Stimulated activated CD4-positive, alpha-beta T cell treated with anti-CD3 and anti-CD28 coated beads, Interleukin-1b, Interleukin-23, amount 100 ng/mL, for 48 hours (primary cell): ENCODE measurements at regions not wholly inside any gene's neighbourhood (a gene's known extent, or its start where the extent isn't known, plus 50 kb on each side); places are given as distances from the start of the nearest gene placed in this dataset.
A peak's percentile ranks its signal among the peaks of the same experiment; 100 is the strongest.
"Not testable (repeated sequence)": the region's sequence is repeated elsewhere in the genome, so short reads cannot be mapped to it uniquely, and the experiment has no call there.

Source experiments
- DNase-seq: peaks from one replicate; pipeline ENCODE4 v3.0.0-alpha.2; 2020

DNA sequence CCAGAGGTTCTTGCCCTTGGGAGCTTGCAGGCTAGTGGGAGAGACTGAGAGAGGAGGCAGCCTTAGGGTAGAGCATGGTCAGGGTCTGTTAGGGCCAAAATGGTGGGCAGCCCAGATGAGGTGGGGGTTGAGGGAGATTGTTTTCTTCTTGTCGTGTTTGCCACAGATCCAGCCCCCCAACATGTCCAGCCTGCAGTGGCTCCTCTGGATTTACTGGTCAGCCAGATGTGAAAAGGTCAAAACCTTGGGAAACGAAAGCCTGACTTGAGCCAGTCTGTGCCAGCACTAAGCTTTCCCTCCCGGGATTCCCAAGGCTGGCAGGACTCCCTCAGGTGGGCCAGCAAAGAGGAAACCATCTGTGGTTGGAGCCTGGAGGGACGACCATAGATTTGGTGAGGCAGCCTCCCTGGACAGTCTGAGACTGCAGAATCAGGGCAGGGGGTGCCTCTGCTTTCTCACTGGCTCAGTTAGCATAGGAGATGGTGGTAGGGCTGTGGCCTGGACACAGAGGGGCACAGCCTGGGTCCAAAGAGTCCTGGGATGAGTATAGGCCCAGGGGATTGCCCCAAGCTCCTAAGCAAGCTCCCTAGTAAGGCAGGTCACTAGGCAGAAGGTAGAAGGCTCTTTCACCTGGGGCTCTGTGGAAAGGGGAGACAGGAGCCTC, 51.2 kb upstream of the PRR23C start:
- no peak for DNase-seq

DNA sequence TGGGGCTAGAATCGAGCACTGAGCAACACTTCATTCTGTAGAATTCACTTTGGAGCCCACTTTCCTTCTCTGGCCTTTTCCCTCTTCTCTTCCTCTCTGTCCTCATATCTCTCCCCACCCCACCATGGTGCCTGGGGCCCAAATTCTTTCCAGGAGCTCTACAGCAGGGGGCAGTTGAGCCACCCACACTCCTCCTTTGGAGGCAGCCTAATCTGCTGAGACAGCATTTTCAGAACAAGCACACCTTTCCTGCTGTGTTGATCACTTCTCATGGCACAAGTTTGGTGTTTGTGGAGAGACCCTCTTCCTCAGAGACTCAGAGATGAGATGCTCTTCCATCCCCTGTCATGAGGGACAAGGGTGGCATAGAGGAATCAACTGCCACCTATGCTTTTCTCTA, 52.0 kb upstream of the PRR23C start:
- DNase-seq, result no peak

DNA sequence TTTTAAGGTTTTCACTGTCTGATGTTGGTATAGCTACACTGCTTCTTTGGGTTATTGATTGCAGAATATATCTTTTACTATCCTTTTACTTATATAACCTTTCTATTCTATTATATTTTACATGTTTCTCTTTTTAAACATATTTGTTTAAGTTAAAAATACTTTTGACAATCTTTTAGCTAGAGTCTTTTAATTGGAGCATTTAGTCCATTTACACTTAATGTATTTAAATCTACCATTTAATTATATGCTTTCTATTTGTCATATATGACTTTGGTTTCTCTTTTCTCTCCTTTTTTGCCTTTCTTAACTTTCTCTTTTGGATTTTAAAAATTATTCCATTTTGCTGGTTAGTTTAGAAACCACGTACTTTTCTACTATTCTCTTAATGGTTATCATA, 53.7 kb upstream of the PRR23C start:
- no peak for DNase-seq

DNA sequence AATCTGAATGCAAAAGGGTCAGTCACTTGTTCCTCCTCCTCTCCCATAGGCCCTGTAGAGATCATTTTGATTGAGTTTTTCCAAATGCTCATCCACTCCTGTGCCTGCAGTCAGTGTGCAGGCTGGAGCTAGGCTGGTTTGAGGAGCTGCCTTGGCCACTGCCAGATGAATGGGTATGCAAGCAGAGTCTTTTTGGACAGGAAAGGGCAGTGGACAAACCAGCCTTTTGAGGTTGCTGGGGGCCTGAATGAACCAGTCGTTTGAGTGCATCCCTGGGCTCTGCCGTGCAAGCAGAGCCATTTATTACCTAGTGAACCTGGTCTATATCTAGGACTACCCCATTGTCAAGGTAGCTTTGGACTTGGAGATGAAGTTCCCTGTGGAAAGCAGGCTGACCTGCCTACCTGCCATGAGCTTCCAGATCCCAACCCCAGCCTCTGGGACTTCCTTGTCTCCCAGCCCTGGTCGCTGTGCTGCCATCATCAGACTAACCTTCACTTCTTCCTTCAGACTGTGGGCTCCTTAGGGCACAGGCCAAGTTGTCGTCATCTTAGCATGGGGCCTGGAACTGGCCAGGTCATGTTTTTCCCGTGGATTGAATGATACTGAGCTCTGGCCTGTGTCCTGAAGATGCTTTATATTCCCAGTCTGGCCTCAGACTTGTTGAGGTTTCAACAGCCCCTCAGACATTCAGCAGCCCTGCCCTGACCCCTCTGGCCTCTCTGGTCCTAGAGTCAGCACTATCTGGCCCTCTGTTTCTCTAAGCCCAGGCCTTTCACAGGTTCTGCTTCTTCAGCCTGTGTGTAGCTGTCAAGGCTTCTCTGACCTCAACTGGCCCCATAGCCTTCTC, 55.5 kb upstream of the PRR23C start:
- no peak for DNase-seq

DNA sequence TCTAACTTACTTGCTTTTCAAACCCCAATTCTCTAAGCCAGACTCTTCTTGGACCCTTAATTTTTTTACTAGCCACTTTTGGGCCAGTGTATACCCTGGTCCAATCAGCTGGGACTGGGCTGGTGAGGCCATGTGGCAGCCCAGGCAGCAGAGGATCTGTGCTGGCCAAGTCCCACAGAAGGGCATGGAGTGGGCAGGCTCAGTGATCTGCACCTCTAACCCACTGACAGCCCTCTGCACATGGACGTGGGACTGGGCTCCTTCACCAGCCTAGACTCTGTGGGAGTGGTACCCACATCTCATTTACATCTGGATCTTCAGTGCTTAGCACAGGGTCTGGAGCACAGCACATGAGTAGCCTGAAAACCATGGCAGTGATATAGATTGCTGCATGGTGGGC, 56.1 kb upstream of the PRR23C start:
- DNase-seq, result no peak

DNA sequence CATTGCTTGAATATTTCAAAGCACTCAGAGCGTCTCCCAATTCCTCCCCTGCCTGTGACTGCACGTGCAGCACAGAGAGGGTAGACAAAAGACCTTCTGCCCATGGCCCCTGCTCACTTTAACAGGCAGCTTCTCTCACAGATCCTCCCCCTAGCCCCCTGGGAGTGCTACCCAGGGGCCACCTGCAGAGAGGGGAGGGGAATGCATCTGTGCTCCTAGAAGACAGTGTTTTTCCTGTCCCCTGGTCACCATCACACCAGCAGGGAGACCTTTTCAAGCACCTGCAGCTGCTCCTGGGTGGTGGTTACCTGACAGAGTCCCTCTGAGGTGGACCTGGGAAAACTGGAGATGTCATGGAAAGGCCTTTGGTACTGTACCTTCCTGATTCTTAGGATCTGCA, 56.7 kb upstream of the PRR23C start:
- DNase-seq, result no peak

DNA sequence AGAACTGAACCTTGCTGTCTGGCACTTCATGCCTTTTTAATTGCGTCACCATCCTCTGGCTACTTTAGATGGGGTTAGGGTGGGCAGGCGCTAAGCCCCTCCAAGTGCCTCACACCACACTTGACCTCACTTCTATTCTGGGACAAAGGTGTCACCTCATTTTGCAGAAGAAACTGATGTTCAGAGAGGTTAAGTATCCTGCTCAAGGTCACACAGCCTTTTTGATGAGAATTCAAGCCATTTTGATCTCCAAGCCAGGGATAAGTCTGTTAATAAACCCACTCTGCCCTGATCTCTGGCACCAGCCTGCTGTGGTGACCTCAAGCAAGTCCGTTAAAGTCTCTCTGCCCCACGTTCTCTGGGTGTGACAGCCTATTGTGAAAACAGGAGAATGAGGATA, 58.8 kb upstream of the PRR23C start:
- no peak for DNase-seq

DNA sequence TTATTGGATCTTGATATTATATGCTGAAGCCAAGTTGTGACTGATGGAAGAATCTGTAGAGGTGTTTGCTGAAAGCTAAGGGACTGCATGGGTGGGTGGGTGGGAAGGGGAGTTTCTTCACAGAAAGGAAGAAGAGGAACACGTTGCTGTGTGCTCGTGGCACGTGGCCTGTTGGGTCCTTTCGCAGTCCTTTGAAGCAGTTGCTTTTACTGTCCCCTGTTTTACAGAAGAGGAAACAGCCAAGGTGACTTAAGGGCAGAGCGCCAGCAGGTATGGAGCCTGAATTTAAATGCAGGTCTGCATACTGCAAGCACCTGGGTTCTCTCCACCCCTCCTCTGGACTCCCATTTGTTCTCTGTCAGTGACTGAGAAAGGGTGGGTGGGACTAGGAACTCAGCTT, 59.4 kb upstream of the PRR23C start:
- no peak for DNase-seq

DNA sequence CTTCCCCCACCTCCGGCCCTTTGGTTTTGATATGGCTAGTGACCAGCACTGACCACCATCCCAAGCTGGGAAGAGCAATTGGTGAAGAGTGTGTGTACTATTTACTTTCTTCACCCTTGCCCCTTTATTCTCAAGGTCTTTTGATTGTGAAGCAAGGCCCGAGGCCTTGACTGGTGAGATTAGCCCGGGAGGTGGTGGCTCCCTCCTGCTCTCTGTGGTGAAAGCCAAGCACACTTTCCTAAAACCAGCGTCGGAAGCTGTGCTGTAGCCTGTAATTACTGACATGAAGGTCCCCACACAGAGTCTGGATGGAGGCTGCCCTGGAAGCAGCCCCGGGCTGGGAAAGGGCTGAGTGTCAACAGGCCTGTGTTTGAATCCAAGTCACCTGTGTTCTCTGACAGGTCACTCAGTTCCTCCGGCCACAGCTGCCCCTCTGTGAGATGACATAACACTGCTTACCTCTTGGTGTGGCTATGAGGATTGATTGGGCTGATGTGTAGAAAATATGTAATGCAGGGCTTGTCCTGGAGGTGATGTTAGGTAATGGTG, 60.5 kb upstream of the PRR23C start:
- DNase-seq, result no peak

DNA sequence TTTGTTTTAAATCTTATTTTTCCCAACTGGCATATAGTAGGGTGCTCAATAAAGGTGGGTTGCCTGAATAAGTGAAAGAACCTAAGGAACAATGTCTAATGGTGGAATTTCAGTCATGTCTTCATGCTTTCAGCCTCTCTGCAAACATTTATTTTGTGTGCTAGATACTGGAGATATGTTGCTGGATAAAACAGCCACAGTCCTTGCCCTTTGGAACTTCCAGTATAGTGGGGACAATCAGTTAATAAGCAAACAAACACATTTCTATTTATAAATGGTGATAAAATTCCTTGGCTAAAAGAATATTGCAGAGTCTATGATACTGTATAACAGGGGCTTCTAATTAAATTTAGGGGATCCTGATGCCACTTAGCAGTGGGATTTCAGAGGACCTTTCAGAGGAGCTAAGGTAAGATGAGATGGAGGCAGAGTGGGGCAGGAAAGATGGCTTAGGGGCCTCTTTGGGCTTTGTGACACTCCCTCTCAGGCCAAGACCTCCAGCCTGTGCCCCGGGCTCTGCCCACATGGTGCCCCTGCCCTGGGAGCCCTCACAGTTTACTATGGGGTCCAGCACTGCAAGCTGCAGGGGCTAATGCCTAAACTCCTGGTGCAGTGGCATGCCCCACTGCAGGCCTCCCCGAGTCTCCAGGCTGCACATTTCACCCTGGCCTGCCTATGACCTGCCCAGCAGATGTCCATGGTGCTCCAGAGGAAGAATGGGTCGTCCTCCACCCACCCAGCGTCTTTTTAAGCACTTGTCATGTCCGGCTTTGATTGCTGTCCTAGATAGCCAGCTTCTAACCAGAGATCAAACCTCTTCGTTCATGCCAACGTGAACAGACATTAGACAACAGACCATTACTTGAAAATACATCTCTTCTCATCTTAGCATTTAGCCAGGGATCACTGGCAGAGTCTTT, 61.6 kb upstream of the PRR23C start:
- DNase-seq, result no peak

DNA sequence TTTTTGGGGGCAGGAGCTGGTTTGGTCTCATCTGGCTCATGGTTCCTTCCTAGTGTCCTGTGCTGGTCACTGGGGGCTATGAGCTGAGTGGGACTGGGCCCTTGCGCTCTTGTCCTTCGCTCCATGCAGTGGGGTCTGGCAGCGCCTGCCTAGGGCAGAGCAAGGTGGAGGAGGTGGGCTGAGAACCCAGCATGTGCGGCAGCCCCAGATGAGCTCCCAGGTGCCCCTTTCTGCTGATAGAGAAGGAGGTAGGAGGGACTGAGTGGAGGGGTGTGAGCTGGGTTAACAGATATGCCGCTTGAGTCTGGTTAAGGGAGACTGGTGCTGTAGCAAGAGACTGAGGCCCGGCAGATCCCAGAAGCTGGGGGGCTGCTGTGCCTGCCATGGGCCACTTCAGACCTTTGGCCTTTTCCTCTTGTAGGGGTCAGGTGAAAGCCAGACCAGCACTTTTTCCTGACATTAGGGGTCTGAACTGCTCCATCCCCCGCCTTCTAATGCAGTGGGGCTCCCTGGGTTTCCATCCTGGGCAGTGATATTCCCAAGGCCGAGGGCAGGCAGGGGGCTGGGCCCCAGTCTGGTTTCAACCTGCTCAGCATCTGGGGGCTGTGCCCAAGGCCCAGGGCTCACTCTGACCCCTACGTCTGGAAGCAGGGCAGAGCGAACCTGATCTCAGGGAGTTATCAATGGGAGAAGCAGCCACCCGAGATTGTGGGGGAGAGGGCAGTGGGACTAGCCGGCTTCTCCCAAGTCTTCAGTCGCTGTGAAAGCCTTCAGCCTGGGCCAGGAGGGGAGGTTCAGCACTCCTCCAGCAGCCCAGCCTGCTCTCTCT, 62.9 kb upstream of the PRR23C start:
- no peak for DNase-seq

DNA sequence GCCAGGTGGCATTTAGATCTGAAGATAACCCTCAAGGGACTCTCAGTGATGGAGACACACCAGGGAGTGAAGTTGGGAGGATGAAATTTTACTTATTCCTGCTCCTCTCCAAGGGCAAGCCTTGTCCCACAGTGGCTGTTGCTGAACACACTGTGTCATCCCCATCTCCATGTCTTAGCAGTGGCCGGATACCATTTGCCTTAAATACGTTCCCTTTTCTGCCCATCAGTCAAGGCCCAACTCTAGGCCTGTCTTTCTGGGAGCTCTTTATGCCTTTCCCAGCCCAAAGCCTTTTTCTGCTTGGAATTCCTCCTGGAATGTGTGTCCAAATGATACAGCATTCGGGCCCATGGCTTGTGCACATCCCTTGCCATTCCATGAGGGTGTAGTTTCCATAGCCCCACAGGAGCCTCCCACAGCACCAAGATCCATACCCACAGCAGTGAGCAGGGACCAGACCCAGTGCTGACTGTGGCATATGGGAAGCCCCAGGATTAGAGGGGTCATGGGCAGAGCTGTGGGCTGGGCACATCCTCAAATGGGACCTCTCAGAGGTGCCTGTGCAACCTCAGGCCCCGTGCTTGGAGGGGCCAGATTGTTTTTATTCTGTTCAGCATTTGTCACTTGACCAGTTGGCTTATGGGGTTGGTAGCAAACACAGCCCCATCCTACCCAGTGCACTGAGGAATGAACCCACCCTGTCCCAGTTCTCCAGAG, 63.7 kb upstream of the PRR23C start:
- DNase-seq, result no peak

DNA sequence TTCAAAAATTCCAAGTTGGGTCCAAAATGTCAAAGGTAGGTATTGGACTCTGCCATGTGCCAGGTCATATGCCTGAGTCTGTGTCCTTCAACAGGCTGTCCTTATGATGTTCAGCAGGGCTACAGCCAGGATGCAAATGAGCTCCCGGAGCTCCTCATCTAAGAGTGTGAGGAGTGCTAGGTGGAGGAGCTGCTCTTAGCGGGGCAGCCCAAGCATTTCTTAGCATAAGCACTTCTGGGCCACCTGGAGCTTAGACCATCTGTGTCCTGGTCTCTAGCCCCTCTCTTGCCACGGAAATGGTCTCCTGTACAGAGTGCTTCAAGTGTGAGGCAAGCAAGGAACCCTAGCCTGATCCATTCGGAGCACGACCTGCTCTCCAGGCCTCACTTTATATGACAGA, 64.6 kb upstream of the PRR23C start:
- DNase-seq, result no peak

DNA sequence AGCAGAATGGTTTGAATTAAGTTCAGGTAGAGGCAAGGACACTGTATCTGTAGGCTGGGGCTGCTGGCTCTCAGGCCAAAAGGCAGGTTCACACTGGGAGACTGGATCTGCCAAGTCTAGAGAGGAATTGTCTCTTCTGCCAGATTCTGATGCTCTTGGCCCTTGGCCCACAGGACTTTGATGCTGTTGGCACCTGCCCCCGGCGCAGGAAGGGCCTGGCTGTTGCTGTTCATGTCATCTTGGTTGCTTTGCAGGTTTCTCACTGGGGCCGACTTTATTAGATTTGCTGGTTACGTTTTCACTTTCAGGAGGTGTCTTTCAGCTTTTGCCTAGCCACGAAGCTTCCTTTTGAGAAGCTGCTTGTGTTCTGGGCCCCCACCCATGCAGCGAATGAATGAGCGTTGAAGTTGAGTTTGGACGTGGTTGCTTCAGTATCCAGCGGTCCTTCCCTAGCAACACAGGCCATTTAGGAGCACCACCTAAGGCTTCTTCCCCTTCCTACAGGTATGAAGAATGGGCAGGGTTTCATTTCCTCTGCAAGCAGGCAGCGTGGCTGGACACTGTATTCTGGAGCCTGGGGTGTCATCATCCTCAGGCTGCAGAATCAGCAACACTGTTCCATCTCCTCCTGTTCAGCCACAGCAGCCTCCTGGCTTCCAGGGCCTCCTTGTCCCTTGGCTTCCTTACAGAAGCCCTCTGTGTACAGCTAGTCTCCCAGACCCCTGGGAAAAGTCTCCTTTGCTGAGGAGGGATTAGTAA, 65.6 kb upstream of the PRR23C start:
- DNase-seq, result no peak

DNA sequence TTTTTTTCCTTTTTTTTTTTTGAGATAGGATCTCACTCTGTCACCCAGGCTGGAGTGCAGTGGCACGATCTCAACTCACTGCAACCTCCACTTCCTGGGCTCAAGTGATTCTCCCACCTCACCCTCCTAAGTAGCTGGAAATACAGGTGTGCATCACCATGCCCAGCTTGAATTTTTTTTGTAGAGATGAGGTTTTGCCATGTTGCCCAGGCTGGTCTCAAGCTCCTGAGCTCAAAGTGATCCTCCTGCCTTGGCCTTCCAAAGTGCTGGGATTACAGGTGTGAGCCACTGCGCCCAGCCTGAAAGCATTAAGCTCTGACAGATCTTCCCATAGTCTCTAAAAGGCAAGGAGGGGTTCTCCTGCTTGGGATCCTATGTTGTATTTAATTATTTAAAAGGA, 66.2 kb upstream of the PRR23C start:
- DNase-seq, result not testable (repeated sequence)

DNA sequence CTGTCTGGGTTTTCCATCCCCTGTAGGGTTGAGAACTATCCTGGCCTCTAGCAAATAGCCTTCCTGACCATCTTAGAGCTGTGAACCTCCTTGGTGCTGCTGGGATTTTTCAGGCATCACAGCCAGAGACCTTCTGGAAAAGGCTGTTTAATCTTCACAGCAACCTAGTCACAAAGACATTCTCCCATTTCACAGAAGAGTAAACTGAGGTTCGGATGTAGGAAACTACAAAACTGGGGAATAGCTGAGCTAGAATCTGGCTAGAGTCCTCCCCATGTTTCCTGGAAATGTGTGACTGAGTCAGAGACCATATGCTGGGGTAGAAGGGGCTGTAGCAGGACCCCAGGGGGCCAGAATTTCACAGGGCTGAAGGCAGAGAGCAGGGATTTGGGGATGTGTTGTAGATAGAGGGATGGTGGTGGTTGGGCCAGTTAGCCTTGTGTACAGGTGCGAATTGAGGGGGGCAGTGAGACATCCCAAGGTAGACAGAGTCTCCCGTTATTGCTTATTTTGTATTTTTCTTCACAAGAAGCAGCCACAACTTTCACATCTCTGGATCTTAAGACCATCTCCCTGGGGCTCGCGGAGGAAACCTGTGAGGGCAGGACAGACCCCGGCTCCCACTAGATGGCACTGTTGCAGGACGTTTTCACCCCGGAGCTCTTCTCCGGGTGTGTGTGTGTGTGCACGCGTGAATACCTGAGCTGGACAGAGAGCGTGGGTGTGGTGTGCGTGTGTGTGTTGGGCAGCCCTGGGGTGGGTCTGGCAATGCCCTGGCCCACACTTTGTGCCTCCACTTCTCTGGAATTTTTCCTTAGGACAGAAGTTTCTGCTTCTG, 66.9 kb upstream of the PRR23C start:
- DNase-seq, result peak; percentile 50

DNA sequence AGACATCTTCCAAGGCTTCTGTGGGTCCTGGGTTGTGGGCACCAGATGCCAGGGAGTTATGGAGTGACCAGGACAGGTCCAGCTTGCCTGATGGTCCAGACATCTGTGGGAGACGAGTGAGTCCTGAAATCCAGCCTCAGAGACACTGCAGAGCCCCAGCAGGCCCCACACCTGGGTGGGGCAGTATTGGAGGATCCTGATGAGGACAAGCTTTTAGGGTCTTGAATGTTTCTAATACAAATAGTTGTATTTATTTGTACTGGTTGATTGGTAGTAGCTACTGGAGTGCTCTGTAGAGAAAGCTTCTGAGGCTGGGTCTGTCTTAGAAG, 67.5 kb upstream of the PRR23C start:
- DNase-seq, result no peak

DNA sequence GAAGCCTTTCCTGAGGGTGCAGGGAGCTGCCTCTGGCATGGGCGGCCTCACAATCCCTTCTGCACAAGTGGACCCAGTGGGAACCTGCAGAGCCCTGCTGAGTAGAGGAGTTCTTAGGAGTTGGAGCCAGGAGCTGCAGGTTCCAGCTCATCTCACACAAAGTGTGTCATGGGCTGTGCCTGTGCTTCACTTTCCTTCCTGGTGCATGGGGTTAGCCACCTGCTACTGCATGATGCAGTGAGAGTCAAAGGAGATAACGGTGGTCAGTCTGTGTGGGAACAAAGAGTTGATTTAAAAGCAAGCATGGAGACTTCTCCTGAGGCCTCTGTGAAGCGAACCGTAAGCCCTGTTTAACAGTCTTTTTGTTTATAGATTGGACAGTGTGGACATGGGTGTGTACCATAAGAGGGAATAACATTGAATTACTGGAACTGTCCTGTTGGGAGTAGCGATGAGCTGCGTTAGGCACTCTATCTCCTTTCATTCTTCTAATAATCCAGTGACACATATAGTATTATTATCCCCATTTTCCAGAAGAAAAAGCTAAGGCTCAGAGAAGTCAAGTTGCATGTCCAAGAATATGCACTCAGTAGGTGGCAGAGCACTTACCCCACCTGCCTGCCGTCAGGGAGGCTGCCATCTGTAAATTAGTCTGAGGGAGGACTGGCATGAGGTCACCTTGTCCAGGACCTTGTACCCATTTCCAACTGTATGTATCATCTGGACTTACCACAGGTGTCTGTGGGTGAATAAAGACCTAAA, 68.7 kb upstream of the PRR23C start:
- peak; percentile 8 for DNase-seq

DNA sequence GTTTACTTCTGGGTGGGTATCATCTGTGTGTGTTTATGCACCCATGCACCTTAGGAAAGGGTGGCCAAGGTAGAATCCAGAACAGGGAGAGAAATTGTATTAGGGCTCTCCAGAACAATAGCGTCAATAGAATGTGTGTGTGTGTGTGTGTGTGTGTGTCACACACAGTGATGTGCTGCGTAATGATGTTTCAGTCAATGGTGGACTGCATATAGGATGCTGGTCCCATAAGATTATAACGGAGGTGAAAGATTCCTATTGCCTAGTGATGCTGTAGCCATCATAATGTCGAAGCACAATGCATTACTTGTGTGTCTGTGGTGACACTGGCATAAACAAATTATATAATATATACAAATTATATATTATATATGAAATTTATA, 69.3 kb upstream of the PRR23C start:
- DNase-seq, result no peak
